Left lung (tissue), 4 donors: ENCODE measurements at regions not wholly inside any gene's neighbourhood (a gene's known extent, or its start where the extent isn't known, plus 50 kb on each side); places are given as distances from the start of the nearest gene placed in this dataset.

ENCODE experiments used
- ATAC-seq: fragments of 200-7000 bp; cut with Tn5 transposase; one replicate; pipeline ENCODE4 v1.9.1; 2020; ENCODE audit warnings: moderate library complexity
- DNase-seq, 4 donors: peaks; one replicate each; pipeline ENCODE4 v3.0.0-alpha.2; 2013 to 2020
- H3K27ac ChIP-seq, 2 donors: fragments of 200-600 bp; sonication (generic) in 1 of 2; one replicate each; pipeline versions ENCODE4 v1.5.0 to v1.8.0; 2020 to 2021
- H3K27me3 ChIP-seq, 2 donors: fragments of 200-600 bp; sonication (generic) in 1 of 2; one replicate each; pipeline versions ENCODE4 v1.5.0 to v1.8.0; 2020 to 2021
- H3K36me3 ChIP-seq, 2 donors: fragments of 200-600 bp; sonication (generic) in 1 of 2; one replicate each; pipeline versions ENCODE4 v1.5.0 to v1.8.0; 2020 to 2021
- H3K4me1 ChIP-seq, 2 donors: fragments of 200-600 bp; one replicate each; pipeline ENCODE4 v1.8.0; 2021
- H3K4me3 ChIP-seq, 2 donors: fragments of 200-600 bp; sonication (generic) in 1 of 2; one replicate each; pipeline versions ENCODE4 v1.5.0 to v1.8.0; 2020 to 2021; ENCODE audit warnings: mild to moderate bottlenecking in 1 of 2
- H3K9me3 ChIP-seq, 2 donors: fragments of 200-600 bp; sonication (generic) in 1 of 2; one replicate each; pipeline versions ENCODE4 v1.5.0 to v1.8.0; 2020 to 2021
- CTCF ChIP-seq, 2 donors: fragments of 200-600 bp; sonication (generic) in 1 of 2; IDR thresholded peaks; one replicate each; pipeline versions ENCODE4 v1.5.0 to v1.8.0; 2021; ENCODE audit warnings: antibody characterized with exemption in 2 of 2
- intact Hi-C, 2 donors: fragments of 100-400 bp; cut with DNase I; formaldehyde crosslinking; loops; one replicate each; pipeline versions ENCODE4 v1.11.2 to v1.14.2; 2022
- donor health status: DM: no; HTN: yes; CAD: no.
- donor health status: DM: no; HTN: no; CAD: no.

- DNase-seq (no peak), ATAC-seq (no peak)
- intact Hi-C loops = no loop called here
- no peaks in the 10 kb centered on the region for H3K9me3 ChIP-seq
- peaks cover 0 to 6% of the 10 kb centered on the region in 2 donors for H3K4me1 ChIP-seq
- H3K27ac ChIP-seq = no peak overlapping the region
- H3K27me3 ChIP-seq = no peaks in the 10 kb centered on the region
- TF ChIP-seq CTCF (IDR thresholded peaks at IDR 0.05) = no peak
- H3K4me3 ChIP-seq = no peak overlapping the region
- no peaks in the 10 kb centered on the region for H3K36me3 ChIP-seq
Measured at GRCh38 chr7:15781944-15782343, 95.5 kb upstream of the MEOX2 start.

- intact Hi-C loops = no loop called here
- no peak overlapping the region for H3K27ac ChIP-seq
- peak in 1 of 4 donors; percentile 26 for DNase-seq
- H3K9me3 ChIP-seq = no peaks in the 10 kb centered on the region
- peaks cover 0 to 6% of the 10 kb centered on the region in 2 donors for H3K4me1 ChIP-seq
- peak; percentile 56 for ATAC-seq
- no peaks in the 10 kb centered on the region for H3K27me3 ChIP-seq
- H3K4me3 ChIP-seq = no peak overlapping the region
- no peak for TF ChIP-seq CTCF (IDR thresholded peaks at IDR 0.05)
- H3K36me3 ChIP-seq = no peaks in the 10 kb centered on the region
Measured at GRCh38 chr7:15780271-15780670, 93.8 kb upstream of the MEOX2 start.

- DNase-seq = no peak
- H3K27me3 ChIP-seq = no peaks in the 10 kb centered on the region
- peaks cover 0 to 6% of the 10 kb centered on the region in 2 donors for H3K4me1 ChIP-seq
- intact Hi-C loops = no loop called here
- H3K4me3 ChIP-seq = no peak overlapping the region
- no peak for ATAC-seq
- H3K36me3 ChIP-seq = no peaks in the 10 kb centered on the region
- H3K27ac ChIP-seq = no peak overlapping the region
- H3K9me3 ChIP-seq = no peaks in the 10 kb centered on the region
- TF ChIP-seq CTCF (IDR thresholded peaks at IDR 0.05) = no peak
Measured at GRCh38 chr7:15778191-15778590, 91.7 kb upstream of the MEOX2 start.

- no peaks in the 10 kb centered on the region for H3K36me3 ChIP-seq
Measured at GRCh38 chr7:15765753-15766152, 79.3 kb upstream of the MEOX2 start.

GRCh38 chr7:15764851-15765382 is 78.4 kb upstream of the MEOX2 start:
- intact Hi-C loops = no loop called here
- Histone ChIP-seq H3K36me3 (no peaks in the 10 kb centered on the region), H3K4me1 (no peaks in the 10 kb centered on the region), H3K27me3 (no peaks in the 10 kb centered on the region), H3K9me3 (no peaks in the 10 kb centered on the region), H3K27ac (no peak overlapping the region), H3K4me3 (no peak overlapping the region)
- ATAC-seq = peak; percentile 40
- no peak for TF ChIP-seq CTCF (IDR thresholded peaks at IDR 0.05)
- peak in 1 of 4 donors; percentile 24 for DNase-seq

More at GRCh38 chr7:15765753-15766152, 79.3 kb upstream of the MEOX2 start:
- intact Hi-C loops = no loop called here
- H3K4me3 ChIP-seq = no peak overlapping the region
- H3K27me3 ChIP-seq = no peaks in the 10 kb centered on the region
- DNase-seq (no peak), ATAC-seq (no peak)
- no peaks in the 10 kb centered on the region for H3K9me3 ChIP-seq
- TF ChIP-seq CTCF (IDR thresholded peaks at IDR 0.05) = no peak
- no peak overlapping the region for H3K27ac ChIP-seq
- no peaks in the 10 kb centered on the region for H3K4me1 ChIP-seq
